NT2/D1 (cell line): ENCODE measurements at regions not wholly inside any gene's neighbourhood (a gene's known extent, or its start where the extent isn't known, plus 50 kb on each side); places are given as distances from the start of the nearest gene placed in this dataset.

ENCODE experiments used
- SUZ12 ChIP-seq: IDR thresholded peaks from 2 replicates; pipeline ENCODE4 v1.6.1; 2011; ENCODE audit not compliant: insufficient read length, insufficient read depth; ENCODE audit errors: extremely low read depth
- YY1 ChIP-seq: IDR thresholded peaks from 2 replicates; pipeline ENCODE4 v1.6.1; 2011; ENCODE audit not compliant: insufficient read length, insufficient read depth
- ZNF274 ChIP-seq: IDR thresholded peaks from 2 replicates; pipeline ENCODE4 v1.6.1; 2011; ENCODE audit warnings: mild to moderate bottlenecking, low read depth, low read length

DNA sequence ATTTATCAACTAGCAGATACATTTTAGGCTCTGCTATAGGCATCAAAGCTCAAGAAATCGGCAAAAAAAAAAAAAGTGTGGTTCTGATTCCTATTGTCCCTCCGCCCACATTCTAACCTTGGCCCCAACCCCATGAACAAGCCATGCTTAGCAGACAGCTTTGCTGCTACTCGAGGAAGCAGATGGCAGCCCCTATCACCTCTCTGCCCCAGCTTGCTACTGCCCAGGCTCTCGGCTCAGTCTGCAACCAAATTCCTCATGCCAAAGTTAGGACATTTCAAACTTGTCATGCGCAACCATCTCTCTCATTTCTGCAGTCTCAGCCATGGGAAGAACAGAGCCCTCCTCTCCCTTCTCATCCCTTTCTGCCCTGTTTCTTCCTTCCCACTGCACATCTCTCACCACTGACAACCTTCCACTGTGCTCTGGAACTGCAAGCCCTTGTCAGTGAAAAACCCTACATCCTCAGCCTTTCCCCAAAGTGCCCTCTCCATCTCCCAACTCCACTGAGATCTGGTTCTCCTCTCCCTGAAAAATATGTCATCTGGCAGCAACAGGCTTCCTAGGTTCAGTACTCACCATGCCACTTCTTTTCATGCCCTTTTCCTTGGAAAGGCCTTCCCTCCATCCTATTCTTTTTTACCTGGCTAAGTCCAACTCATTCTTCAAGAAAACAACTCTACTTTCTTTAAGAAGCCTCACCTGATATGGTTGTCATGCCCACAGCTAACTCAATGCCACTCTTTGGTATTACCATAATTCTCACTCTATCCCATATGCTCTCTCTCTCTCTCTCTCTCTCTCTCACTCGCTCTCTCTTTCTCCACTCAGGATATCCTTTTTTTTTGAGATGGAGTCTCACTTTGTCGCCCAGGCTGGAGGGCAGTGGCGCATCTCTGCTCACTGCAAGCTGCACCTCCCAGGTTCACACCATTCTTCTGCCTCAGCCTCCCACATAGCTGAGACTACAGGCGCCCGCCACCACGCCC, 60.1 kb upstream of the FHIP2A start:
- TF ChIP-seq YY1 = no peak
- no peak for TF ChIP-seq SUZ12
- TF ChIP-seq ZNF274 = no peak
